ENCODE measurements at regions not wholly inside any gene's neighbourhood (a gene's known extent, or its start where the extent isn't known, plus 50 kb on each side); places are given as distances from the start of the nearest gene placed in this dataset.

GRCh38 chr3:72483554-72484104 is 364.6 kb downstream of the SHQ1 start:
- Histone ChIP-seq H3K9me2 (replicated peaks; ENCODE audit: insufficient read depth, low read length) (no peaks in the 10 kb centered on the region), H3F3A (ENCODE audit: insufficient read depth) (no peaks in the 10 kb centered on the region), H3K4me3 (ENCODE audit: insufficient read depth, low read length, poor library complexity, severe bottlenecking) (no peak overlapping the region), H3K9me3 (ENCODE audit: insufficient read depth, low read length) (no peaks in the 10 kb centered on the region), H3K27ac (ENCODE audit: low read depth, low read length) (no peak overlapping the region), H3K27me3 (ENCODE audit: low read length) (no peaks in the 10 kb centered on the region), H3K36me3 (ENCODE audit: low read length) (no peaks in the 10 kb centered on the region), H4K20me1 (ENCODE audit: low read depth, low read length) (no peaks in the 10 kb centered on the region), H3K4me2 (ENCODE audit: low read depth, low read length, poor library complexity, severe bottlenecking) (no peak overlapping the region), H3K9ac (ENCODE audit: low read length) (no peak overlapping the region), H2AFZ (ENCODE audit: low read depth, low read length, severe bottlenecking) (no peak overlapping the region), H3K79me2 (ENCODE audit: insufficient read depth, low read length) (no peaks in the 10 kb centered on the region)
- TF ChIP-seq CTCF (IDR thresholded peaks at IDR 0.05; ENCODE audit: insufficient read depth, low read length, poor library complexity, severe bottlenecking) (no peak), EZH2phosphoT487 (conservative IDR thresholded peaks at IDR 0.05; ENCODE audit: low read length) (no peak)

- H3K9me2 ChIP-seq (replicated peaks; ENCODE audit: insufficient read depth, low read length): no peaks in the 10 kb centered on the region
- H3K9me3 ChIP-seq (ENCODE audit: insufficient read depth, low read length): no peaks in the 10 kb centered on the region
- H3K4me3 ChIP-seq (ENCODE audit: insufficient read depth, low read length, poor library complexity, severe bottlenecking): no peak overlapping the region
- no peaks in the 10 kb centered on the region for H3K27me3 ChIP-seq (ENCODE audit: low read length)
- no peak for TF ChIP-seq EZH2phosphoT487 (conservative IDR thresholded peaks at IDR 0.05; ENCODE audit: low read length)
- no peak for TF ChIP-seq CTCF (IDR thresholded peaks at IDR 0.05; ENCODE audit: insufficient read depth, low read length, poor library complexity, severe bottlenecking)
- H3K27ac ChIP-seq (ENCODE audit: low read depth, low read length): no peak overlapping the region
- no peak overlapping the region for H3K9ac ChIP-seq (ENCODE audit: low read length)
- H2AFZ ChIP-seq (ENCODE audit: low read depth, low read length, severe bottlenecking): no peak overlapping the region
- H3K36me3 ChIP-seq (ENCODE audit: low read length): no peaks in the 10 kb centered on the region
- H3K4me2 ChIP-seq (ENCODE audit: low read depth, low read length, poor library complexity, severe bottlenecking): no peak overlapping the region
- H4K20me1 ChIP-seq (ENCODE audit: low read depth, low read length): no peaks in the 10 kb centered on the region
- no peaks in the 10 kb centered on the region for H3F3A ChIP-seq (ENCODE audit: insufficient read depth)
- H3K79me2 ChIP-seq (ENCODE audit: insufficient read depth, low read length): no peaks in the 10 kb centered on the region
These were observed 365.5 kb downstream of the SHQ1 start for GRCh38 chr3:72482589-72483321.

- Histone ChIP-seq H4K20me1 (ENCODE audit: low read depth, low read length) (no peaks in the 10 kb centered on the region), H3F3A (ENCODE audit: insufficient read depth) (no peaks in the 10 kb centered on the region), H3K4me2 (ENCODE audit: low read depth, low read length, poor library complexity, severe bottlenecking) (no peak overlapping the region)
These were observed 366.7 kb downstream of the SHQ1 start for GRCh38 chr3:72481542-72481941.

More at GRCh38 chr3:72481542-72481941, 366.7 kb downstream of the SHQ1 start:
- H3K9me2 ChIP-seq (replicated peaks; ENCODE audit: insufficient read depth, low read length): no peaks in the 10 kb centered on the region
- no peaks in the 10 kb centered on the region for H3K9me3 ChIP-seq (ENCODE audit: insufficient read depth, low read length)
- H3K9ac ChIP-seq (ENCODE audit: low read length): no peak overlapping the region
- H3K36me3 ChIP-seq (ENCODE audit: low read length): no peaks in the 10 kb centered on the region
- TF ChIP-seq EZH2phosphoT487 (conservative IDR thresholded peaks at IDR 0.05; ENCODE audit: low read length) (no peak), CTCF (IDR thresholded peaks at IDR 0.05; ENCODE audit: insufficient read depth, low read length, poor library complexity, severe bottlenecking) (no peak)
- no peak overlapping the region for H3K27ac ChIP-seq (ENCODE audit: low read depth, low read length)
- no peak overlapping the region for H3K4me3 ChIP-seq (ENCODE audit: insufficient read depth, low read length, poor library complexity, severe bottlenecking)
- no peak overlapping the region for H2AFZ ChIP-seq (ENCODE audit: low read depth, low read length, severe bottlenecking)
- no peaks in the 10 kb centered on the region for H3K27me3 ChIP-seq (ENCODE audit: low read length)
- H3K79me2 ChIP-seq (ENCODE audit: insufficient read depth, low read length): no peaks in the 10 kb centered on the region

Measured in SU-DHL-6 (cell line).